Spleen (tissue), 7 donors: ENCODE measurements at regions not wholly inside any gene's neighbourhood (a gene's known extent, or its start where the extent isn't known, plus 50 kb on each side); places are given as distances from the start of the nearest gene placed in this dataset.
"Not testable (repeated sequence)": the region's sequence is repeated elsewhere in the genome, so short reads cannot be mapped to it uniquely, and the experiment has no call there.

Experiments used
- POLR2AphosphoS5 ChIP-seq, 3 donors: sonication (generic); formaldehyde crosslinking; IDR thresholded peaks; one replicate each; pipeline ENCODE4 v1.5.1; 2017; ENCODE audit warnings: antibody characterized with exemption in 3 of 3
- TF ChIP-seq, protein P1 (sequence below), 11 experiments: fragments of 200-600 bp in 7 of 11; fragments of 450-650 bp in 4 of 11; sonication (generic) in 4 of 11; IDR thresholded peaks in 8 of 11; conservative IDR thresholded peaks in 3 of 11; 1 replicate in 7 of 11; 2 replicates in 4 of 11; pipeline versions ENCODE4 v1.4.0 to v1.8.0; 2016 to 2021; ENCODE audit warnings: antibody characterized with exemption in 11 of 11, inconsistent platforms in 4 of 11, mild to moderate bottlenecking in 1 of 11
- donor health status: DM: no; HTN: no; CAD: no; lungs with moderate emphysema.
- donor health status: DM: no; HTN: no; CAD: no.
- donor health status: DM: no; HTN: no; CAD: no.

DNA sequence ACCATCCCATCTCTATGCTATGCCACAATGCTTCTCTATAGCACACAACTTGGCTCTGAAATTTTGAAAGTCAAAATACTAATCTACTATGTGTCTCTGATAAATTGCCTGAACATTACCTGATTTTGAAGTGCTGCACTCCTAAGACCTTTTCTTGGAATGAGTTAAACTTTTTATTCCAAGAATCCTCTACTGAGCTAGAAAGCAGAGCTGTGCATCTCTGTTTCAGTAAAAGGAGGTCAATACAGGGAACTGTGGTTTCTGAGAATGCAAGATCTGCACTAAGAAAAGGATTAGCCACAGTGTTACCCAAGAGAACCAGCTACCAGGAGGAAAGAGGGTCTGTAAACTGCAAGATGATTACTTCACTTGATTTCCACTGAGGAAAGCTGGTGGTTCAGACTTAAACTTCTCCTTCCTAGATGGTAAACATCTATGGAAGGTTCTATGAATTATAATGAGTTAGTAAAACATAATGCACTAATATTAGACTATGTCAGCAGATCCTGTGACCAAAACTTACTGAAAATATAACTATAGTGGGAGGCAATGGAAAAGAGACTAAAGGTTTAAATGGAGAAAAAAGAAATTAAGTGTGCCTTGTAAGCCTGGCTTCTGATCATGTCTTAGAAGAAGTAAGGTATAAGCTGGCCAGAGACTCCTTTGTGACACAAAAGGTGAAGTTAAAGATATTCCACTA is 588.0 kb upstream of the DEFB115 start:
- TF ChIP-seq POLR2AphosphoS5 (IDR thresholded peaks at IDR 0.05): not testable (repeated sequence)
- TF ChIP-seq, protein P1, sequence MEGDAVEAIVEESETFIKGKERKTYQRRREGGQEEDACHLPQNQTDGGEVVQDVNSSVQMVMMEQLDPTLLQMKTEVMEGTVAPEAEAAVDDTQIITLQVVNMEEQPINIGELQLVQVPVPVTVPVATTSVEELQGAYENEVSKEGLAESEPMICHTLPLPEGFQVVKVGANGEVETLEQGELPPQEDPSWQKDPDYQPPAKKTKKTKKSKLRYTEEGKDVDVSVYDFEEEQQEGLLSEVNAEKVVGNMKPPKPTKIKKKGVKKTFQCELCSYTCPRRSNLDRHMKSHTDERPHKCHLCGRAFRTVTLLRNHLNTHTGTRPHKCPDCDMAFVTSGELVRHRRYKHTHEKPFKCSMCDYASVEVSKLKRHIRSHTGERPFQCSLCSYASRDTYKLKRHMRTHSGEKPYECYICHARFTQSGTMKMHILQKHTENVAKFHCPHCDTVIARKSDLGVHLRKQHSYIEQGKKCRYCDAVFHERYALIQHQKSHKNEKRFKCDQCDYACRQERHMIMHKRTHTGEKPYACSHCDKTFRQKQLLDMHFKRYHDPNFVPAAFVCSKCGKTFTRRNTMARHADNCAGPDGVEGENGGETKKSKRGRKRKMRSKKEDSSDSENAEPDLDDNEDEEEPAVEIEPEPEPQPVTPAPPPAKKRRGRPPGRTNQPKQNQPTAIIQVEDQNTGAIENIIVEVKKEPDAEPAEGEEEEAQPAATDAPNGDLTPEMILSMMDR (IDR thresholded peaks at IDR 0.05 in 8 of 11, conservative IDR thresholded peaks at IDR 0.05 in 3 of 11): not testable (repeated sequence)
